Osteoblast (primary cell): ENCODE measurements at regions not wholly inside any gene's neighbourhood (a gene's known extent, or its start where the extent isn't known, plus 50 kb on each side); places are given as distances from the start of the nearest gene placed in this dataset.

Experiments used
- DNase-seq: peaks from one replicate; pipeline ENCODE4 v3.0.0; 2011; ENCODE audit warnings: low spot score, mixed read lengths; ENCODE audit not compliant: insufficient read length; ENCODE audit errors: missing footprints
- H2AFZ ChIP-seq: 2 replicates; pipeline ENCODE4 v1.6.0; 2011; ENCODE audit warnings: mild to moderate bottlenecking, low read length
- H3K27ac ChIP-seq: 2 replicates; pipeline ENCODE4 v1.5.1; 2011; ENCODE audit warnings: mild to moderate bottlenecking, low read depth, low read length, moderate library complexity
- H3K27me3 ChIP-seq: 2 replicates; pipeline ENCODE4 v1.6.0; 2012; ENCODE audit warnings: mild to moderate bottlenecking, control low read depth, inconsistent platforms, low read length, moderate library complexity; ENCODE audit not compliant: insufficient read depth
- H3K36me3 ChIP-seq: 2 replicates; pipeline ENCODE4 v1.5.1; 2011; ENCODE audit warnings: mild to moderate bottlenecking, low read length, control low read depth, moderate library complexity; ENCODE audit not compliant: insufficient read depth
- H3K4me1 ChIP-seq: 2 replicates; pipeline ENCODE4 v1.5.1; 2011; ENCODE audit warnings: mild to moderate bottlenecking, low read length, control low read depth, moderate library complexity; ENCODE audit not compliant: insufficient read depth
- H3K4me2 ChIP-seq: 2 replicates; pipeline ENCODE4 v1.6.0; 2011; ENCODE audit warnings: mild to moderate bottlenecking, low read length; ENCODE audit not compliant: insufficient read depth
- H3K4me3 ChIP-seq: fragments of 200-600 bp; sonication (generic); 3 replicates; pipeline ENCODE4 v1.5.1; 2012; ENCODE audit warnings: mild to moderate bottlenecking, low read length, inconsistent platforms; ENCODE audit not compliant: insufficient read depth
- H3K79me2 ChIP-seq: 2 replicates; pipeline ENCODE4 v1.6.0; 2012; ENCODE audit warnings: mild to moderate bottlenecking, low read length, control low read depth, inconsistent platforms; ENCODE audit not compliant: insufficient read depth
- H3K9me3 ChIP-seq: 2 replicates; pipeline ENCODE4 v1.5.1; 2011; ENCODE audit warnings: low read depth, low read length, control low read depth
- H4K20me1 ChIP-seq: 2 replicates; pipeline ENCODE4 v1.6.0; 2012; ENCODE audit warnings: mild to moderate bottlenecking, low read length, control low read depth; ENCODE audit not compliant: insufficient read depth
- CTCF ChIP-seq: IDR thresholded peaks from 2 replicates; pipeline ENCODE4 v1.5.1; 2011; ENCODE audit warnings: mild to moderate bottlenecking, low read depth, low read length, moderate library complexity; ENCODE audit errors: extremely low read depth

GRCh38 chr7:87007038-87007437 is 52.4 kb downstream of the ELAPOR2 start:
- Histone ChIP-seq H3K79me2 (no peaks in the 10 kb centered on the region), H4K20me1 (no peaks in the 10 kb centered on the region)
- TF ChIP-seq CTCF = no peak

DNA sequence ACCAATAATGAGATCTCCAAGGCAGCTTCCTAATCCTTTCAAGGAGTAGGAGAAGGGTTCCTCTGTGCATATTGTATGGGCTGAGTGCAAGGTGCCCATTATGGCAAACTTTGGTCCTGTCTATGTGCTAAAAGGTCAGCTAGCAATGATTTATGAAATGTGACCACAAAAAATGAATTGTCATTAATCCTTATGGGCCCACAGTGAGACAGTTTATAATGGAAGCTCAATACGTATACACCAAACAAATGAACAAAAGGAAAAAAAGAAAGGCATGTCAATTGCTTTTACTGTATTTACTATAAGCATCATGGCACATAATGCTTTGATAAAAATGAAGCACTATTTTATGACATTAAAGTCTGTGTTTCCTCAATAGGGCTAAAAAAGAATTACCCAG is 54.5 kb downstream of the ELAPOR2 start:
- no peak overlapping the region for H3K4me3 ChIP-seq
- H4K20me1 ChIP-seq = no peaks in the 10 kb centered on the region
- no peak overlapping the region for H2AFZ ChIP-seq
- H3K36me3 ChIP-seq = no peaks in the 10 kb centered on the region
- no peaks in the 10 kb centered on the region for H3K4me1 ChIP-seq
- no peak for DNase-seq
- no peaks in the 10 kb centered on the region for H3K79me2 ChIP-seq
- no peaks in the 10 kb centered on the region for H3K9me3 ChIP-seq
- H3K27ac ChIP-seq = no peak overlapping the region
- H3K4me2 ChIP-seq = no peak overlapping the region
- no peaks in the 10 kb centered on the region for H3K27me3 ChIP-seq
- TF ChIP-seq CTCF = no peak

More at GRCh38 chr7:87007038-87007437, 52.4 kb downstream of the ELAPOR2 start:
- Histone ChIP-seq H3K36me3 (no peaks in the 10 kb centered on the region), H2AFZ (no peak overlapping the region), H3K4me1 (no peaks in the 10 kb centered on the region), H3K9me3 (no peaks in the 10 kb centered on the region), H3K27me3 (no peaks in the 10 kb centered on the region), H3K27ac (no peak overlapping the region), H3K4me2 (no peak overlapping the region), H3K4me3 (no peak overlapping the region)
- DNase-seq = no peak

- H3K4me2 ChIP-seq = no peak overlapping the region
- no peaks in the 10 kb centered on the region for H3K4me1 ChIP-seq
- no peak overlapping the region for H3K27ac ChIP-seq
- H3K4me3 ChIP-seq = no peak overlapping the region
- H3K27me3 ChIP-seq = no peaks in the 10 kb centered on the region
- no peaks in the 10 kb centered on the region for H3K79me2 ChIP-seq
- no peaks in the 10 kb centered on the region for H3K36me3 ChIP-seq
- no peaks in the 10 kb centered on the region for H3K9me3 ChIP-seq
- H4K20me1 ChIP-seq = no peaks in the 10 kb centered on the region
- no peak for DNase-seq
- no peak for TF ChIP-seq CTCF
- no peak overlapping the region for H2AFZ ChIP-seq
These were observed 55.3 kb downstream of the ELAPOR2 start for GRCh38 chr7:87003872-87004798.

GRCh38 chr7:87001214-87001613 is 58.2 kb downstream of the ELAPOR2 start:
- Histone ChIP-seq H3K36me3 (no peaks in the 10 kb centered on the region), H3K4me1 (no peaks in the 10 kb centered on the region), H3K4me3 (no peak overlapping the region), H4K20me1 (no peaks in the 10 kb centered on the region), H3K27ac (no peak overlapping the region), H2AFZ (no peak overlapping the region), H3K4me2 (no peak overlapping the region), H3K79me2 (no peaks in the 10 kb centered on the region), H3K27me3 (no peaks in the 10 kb centered on the region), H3K9me3 (no peaks in the 10 kb centered on the region)
- DNase-seq = no peak
- TF ChIP-seq CTCF = no peak
